ENCODE measurements at regions not wholly inside any gene's neighbourhood (a gene's known extent, or its start where the extent isn't known, plus 50 kb on each side); places are given as distances from the start of the nearest gene placed in this dataset.

DNA sequence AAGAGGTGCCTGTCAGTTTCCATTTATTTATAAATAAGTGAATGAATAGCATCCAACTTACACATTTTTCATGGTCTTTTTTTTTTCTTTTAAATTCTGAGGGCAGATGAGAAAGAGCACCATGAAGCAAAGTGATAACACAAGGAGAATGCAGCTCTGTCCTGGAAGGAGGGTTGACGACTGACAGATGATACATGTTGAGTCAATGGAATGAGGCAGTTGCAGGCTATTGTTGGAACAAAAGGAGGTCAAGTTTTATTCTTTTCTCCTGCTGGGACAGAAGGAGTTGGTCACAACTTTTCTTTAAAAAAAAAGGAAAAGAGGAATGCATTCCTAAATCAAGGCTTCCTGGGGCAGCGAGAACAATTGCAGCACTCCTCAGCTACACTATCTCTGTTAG lies 119.9 kb upstream of the PLEKHG7 start:
- no peak for DNase-seq (ENCODE audit: low read depth in 2 of 2)

GRCh38 chr12:92582475-92582874 lies 120.3 kb upstream of the PLEKHG7 start:
- no peak for DNase-seq (ENCODE audit: low read depth in 2 of 2)

- no peak for DNase-seq (ENCODE audit: low read depth in 2 of 2)
Observed at GRCh38 chr12:92581604-92582003, 121.2 kb upstream of the PLEKHG7 start.

DNA sequence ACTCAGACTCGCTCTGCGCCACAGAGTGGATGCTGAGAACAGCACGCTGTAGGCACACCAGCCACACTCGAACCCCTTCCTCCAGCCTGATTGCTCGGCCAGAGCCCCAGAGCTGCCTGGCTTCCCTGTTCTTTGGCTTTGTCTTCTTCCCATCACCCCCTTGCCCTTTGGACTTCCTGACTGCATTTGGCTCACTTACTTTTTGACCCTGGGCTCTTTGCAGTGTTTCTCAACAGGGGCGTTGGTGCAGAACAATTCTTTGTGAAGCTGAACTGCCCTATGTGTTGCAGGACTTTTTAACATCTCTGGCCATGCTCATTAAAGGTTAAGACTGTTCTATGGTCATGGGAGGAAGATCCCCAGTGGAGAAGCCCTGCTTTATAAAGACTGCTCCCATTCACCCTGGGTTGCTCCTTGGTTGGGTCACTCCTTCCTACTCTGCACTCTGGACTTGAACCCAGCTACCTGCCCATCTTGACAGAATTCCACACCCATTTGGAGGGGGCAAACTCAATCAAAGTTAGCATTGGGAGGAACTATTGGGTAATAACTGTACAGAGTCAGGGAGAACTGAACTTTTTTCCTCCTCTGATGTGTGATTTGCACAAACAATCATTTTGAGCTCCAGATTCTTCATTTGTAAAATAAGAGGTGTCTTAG lies 127.7 kb upstream of the PLEKHG7 start:
- DNase-seq (ENCODE audit: low read depth in 2 of 2) = no peak

DNA sequence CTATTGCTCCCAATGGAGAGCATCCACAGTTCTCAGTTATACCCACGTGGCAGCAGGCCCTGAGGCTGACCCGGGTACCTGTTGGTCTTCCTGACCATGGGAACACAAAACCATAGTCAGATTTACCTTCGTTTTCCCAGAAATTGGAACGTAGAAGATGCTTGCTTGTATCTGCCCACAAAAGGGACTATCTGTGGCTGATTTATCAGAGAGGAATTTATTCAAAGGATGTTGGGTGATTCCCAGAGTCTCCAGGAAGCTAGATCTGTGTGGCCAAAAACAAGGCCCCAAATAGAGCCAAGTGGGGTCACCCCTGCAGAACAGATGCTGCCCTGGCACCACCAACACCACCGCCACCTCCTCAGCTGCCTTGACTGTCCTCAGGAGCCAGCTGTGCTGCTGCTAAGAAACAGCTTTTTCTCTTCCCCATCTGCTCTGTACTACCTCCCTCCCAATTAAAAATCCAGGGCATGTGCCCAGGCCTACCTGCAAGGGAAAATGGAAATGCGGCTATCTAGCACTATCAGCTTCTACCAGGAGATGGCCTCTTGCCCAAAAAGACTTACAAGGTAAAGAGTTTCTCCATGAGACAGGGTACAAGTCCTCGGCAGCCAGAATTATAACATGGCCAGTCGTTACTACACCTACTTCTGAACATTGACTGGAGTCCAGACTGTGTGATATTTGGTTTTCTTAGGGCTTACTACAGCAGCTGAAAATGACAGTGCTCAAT lies 128.6 kb upstream of the PLEKHG7 start:
- DNase-seq (ENCODE audit: low read depth in 2 of 2) = no peak

DNA sequence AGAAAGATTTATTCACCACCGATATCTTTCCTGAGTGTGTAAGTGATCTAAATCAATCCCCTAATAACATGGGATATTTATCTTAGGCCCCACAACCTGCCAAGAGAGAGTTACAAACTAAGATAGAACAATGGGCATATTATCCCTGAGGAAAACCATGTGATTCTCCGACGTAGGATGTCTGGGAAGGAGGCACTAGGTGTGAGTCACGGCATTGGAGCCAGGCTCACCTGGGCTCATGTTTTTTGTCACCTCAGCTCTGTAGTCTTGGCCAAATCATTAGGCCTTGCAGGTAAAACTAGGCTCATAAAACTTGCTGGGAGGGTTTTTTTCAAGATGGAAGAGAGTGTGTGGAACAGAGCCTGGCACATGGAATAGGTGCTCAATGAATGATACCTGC lies 129.7 kb upstream of the PLEKHG7 start:
- DNase-seq (ENCODE audit: low read depth in 2 of 2) = no peak

GRCh38 chr12:92571844-92572543 lies 130.8 kb upstream of the PLEKHG7 start:
- no peak for DNase-seq (ENCODE audit: low read depth in 2 of 2)

GRCh38 chr12:92571169-92571568 lies 131.6 kb upstream of the PLEKHG7 start:
- no peak for DNase-seq (ENCODE audit: low read depth in 2 of 2)

GRCh38 chr12:92570056-92570753 lies 132.6 kb upstream of the PLEKHG7 start:
- no peak for DNase-seq (ENCODE audit: low read depth in 2 of 2)

GRCh38 chr12:92568691-92569090 lies 134.1 kb upstream of the PLEKHG7 start:
- no peak for DNase-seq (ENCODE audit: low read depth in 2 of 2)

- no peak for DNase-seq (ENCODE audit: low read depth in 2 of 2)
Observed at GRCh38 chr12:92566448-92567019, 136.3 kb upstream of the PLEKHG7 start.

- DNase-seq (ENCODE audit: low read depth in 2 of 2) = no peak
Observed at GRCh38 chr12:92563819-92564218, 139.0 kb upstream of the PLEKHG7 start.

- DNase-seq (ENCODE audit: low read depth in 2 of 2) = no peak
Observed at GRCh38 chr12:92562063-92562734, 140.6 kb upstream of the PLEKHG7 start.

GRCh38 chr12:92561543-92561899 lies 141.3 kb upstream of the PLEKHG7 start:
- DNase-seq (ENCODE audit: low read depth in 2 of 2) = no peak

GRCh38 chr12:92560713-92561542 lies 141.9 kb upstream of the PLEKHG7 start:
- DNase-seq (ENCODE audit: low read depth in 2 of 2) = no peak

DNA sequence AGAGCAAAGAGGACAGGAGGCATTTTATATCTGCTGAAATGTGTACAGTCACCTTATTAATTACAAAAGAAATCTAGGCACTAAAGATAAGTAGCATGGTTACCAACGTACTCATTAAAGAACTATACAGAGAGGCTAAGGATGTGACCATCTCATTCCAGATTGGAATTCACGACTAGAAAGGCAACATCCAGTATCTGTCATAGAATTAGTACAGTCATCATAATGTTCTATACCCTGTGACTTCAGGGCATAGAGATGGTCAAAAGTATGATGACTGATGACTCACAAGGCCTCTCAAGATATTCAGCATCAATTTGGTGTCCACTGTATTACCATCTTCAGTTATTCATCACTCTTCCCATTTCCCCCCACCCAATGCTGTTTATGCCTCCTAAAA lies 144.0 kb upstream of the PLEKHG7 start:
- DNase-seq (ENCODE audit: low read depth in 2 of 2) = no peak

GRCh38 chr12:92558215-92558773 lies 144.5 kb upstream of the PLEKHG7 start:
- no peak for DNase-seq (ENCODE audit: low read depth in 2 of 2)

DNA sequence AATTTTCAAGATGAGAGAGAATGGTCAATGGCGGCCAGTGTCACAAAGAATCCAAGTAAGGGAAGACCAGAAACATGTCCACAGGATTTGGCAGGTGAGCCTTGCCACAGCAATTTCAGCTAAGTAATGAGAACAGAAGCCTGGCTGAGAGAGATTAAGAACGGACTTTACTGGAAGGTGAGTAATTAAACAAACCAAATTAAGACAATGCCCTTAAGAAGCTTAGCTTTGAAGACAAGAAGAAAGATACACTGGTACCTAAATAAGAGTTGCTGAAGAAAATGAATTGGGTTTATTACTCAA lies 145.4 kb upstream of the PLEKHG7 start:
- no peak for DNase-seq (ENCODE audit: low read depth in 2 of 2)

- DNase-seq (ENCODE audit: low read depth in 2 of 2) = no peak
Observed at GRCh38 chr12:92556637-92557421, 146.0 kb upstream of the PLEKHG7 start.

DNA sequence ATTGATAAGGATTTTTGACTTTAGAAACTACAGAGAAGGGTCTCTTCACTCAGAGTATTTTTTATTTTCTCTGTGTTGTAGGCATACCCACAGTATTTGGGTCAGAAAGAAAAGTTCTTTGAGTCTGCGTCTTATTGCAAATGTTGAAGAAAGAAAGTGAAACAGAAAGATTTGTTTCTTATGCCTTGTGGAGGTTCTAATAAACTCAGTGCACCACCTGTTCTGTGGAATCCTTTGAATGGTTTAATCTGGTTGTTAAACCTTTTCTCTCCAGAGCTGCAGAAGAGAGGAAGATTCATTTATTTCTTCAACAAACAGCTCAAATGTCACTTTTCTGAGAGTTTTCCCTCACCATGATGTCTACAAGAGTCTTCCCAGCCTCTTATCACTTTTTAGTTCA lies 146.6 kb upstream of the PLEKHG7 start:
- DNase-seq (ENCODE audit: low read depth in 2 of 2) = no peak
